ENCODE measurements at regions not wholly inside any gene's neighbourhood (a gene's known extent, or its start where the extent isn't known, plus 50 kb on each side); places are given as distances from the start of the nearest gene placed in this dataset.

DNA sequence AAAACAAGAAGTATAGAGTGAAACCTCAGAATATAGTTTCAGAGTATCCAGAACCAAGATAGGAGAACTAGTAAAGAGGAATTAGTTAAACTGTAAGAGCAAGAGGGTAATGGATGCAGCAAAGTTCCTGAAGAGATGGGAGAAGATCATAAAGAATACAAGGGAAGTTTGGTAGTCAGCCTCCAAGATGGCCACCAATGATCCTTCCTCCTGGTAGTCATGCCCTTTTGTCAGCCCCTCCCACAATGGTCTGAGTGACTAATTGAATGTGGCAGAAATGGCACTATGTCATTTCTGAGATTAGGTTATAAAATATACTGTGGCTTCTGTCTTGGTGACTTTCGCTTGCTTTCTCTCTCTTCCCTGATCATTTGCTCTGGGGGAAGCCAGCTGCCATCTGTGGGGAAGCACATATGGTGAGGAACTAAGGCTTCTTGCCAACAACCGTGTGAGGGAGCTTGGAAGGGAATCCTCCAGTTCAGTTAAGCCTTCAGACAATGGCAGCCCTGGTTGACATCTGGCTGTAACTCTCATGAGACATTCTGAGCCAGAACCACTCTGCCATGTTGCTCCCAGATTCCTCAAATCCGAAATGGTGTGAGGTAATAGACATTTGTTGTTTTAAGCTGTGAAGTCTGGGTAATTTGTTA is 55.3 kb upstream of the AMN1 start:
- DNase-seq (ENCODE audit: extremely low read depth, low read depth, low spot score) = no peak

DNA sequence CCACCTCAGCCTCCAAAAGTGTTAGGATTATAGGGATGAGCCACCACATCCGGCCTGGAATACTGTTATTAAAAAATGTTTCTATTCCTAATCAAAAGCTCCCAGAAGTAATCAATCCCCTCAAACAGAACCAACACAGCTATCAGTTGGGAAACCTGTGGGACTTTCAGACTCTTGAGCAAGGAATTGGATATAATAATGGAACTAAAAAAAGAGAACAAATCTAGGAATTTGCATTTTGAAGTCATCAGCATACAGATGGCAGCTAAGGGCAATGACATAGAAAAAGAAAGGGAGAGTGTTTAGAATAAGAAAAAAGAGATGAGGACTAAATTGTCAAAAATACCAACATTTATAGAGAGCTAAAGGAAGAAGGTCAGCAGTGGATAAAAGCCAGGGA is 54.7 kb upstream of the AMN1 start:
- DNase-seq (ENCODE audit: extremely low read depth, low read depth, low spot score) = no peak

DNA sequence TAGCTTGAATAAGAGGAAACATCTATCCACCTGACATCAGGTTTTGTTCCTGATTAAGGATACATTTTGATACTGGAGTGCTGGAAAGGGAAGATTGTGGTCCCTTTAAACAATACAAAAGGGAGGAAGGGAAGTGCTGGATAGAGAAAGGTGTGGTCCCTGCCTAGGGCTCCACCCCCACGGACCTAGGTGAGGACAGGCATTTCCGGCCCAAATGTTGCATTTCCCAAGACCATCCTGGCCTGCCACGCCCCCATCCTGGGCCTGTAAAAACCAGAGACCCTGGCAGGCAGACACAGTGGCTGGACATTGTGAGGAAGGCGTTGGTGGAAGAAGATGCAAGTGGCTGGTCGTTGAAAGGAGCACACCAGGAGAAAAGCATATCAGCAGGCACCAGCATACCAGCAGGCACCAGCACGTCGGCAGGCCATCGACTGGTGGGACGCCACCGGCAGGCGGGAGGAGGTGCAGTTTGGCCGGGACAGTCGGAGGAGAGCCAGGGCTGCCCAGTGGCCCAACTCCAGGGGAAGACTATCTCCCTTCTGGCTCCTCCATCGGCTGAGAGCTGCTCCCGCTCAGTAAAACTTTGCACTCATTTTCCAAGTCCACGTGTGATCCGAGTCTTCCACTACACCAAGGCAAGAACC is 53.2 kb upstream of the AMN1 start:
- no peak for DNase-seq (ENCODE audit: extremely low read depth, low read depth, low spot score)

DNA sequence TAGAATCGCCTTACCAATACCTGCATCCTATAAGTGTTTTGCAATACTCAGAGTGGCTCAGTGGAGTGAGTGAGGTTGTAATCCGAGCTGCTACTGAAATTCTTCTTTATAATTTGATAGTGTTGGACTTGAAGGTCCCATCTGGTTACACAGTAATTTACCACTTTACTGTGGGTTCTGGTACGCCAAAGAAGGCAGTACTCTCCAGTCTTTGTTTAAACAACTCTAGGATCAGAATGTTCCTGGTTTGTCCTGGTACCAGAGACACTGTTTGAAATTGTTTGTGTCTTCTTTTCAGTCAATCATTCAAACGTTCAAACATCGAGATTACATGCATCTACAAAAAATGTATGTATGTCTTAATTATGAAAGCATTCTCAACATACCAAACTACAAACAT is 51.3 kb upstream of the AMN1 start:
- DNase-seq (ENCODE audit: extremely low read depth, low read depth, low spot score) = no peak

DNA sequence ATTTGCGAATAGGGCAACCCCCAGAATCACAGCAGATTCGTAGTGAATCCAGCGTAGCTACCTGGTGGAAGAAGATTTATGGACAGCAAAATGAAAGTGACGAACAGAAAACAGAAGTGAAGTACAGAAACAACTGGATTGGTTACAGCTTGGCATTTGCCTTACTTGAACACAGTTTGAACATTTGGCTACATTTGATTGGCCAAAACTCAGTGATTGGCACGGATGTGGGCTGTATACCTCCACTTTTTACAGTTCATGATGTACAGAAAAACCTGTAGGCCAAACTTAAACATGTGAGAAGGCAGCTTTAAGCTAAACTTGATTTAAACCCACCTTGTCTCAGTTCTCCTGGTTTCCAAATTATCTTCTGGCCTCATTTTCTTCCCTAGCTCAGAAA is 49.9 kb upstream of the AMN1 start:
- no peak for DNase-seq (ENCODE audit: extremely low read depth, low read depth, low spot score)

All from glomerular endothelial cell (primary cell).